Body of pancreas (tissue), 4 donors: ENCODE measurements at regions not wholly inside any gene's neighbourhood (a gene's known extent, or its start where the extent isn't known, plus 50 kb on each side); places are given as distances from the start of the nearest gene placed in this dataset.
A peak's percentile ranks its signal among the peaks of the same experiment; 100 is the strongest.
"Not testable (repeated sequence)": the region's sequence is repeated elsewhere in the genome, so short reads cannot be mapped to it uniquely, and the experiment has no call there.

Source experiments
- ATAC-seq: fragments of 150-250 bp; one replicate; pipeline ENCODE4 v1.9.1; 2016
- DNase-seq, 4 donors: peaks; one replicate each; pipeline ENCODE4 v3.0.0-alpha.2; 2019
- H3K27ac ChIP-seq, 4 donors: fragments of 200-600 bp; sonication (generic); 1 replicate in 3 of 4; 2 replicates in 1 of 4; pipeline versions ENCODE4 v1.5.1 to v1.6.1; 2016 to 2019; ENCODE audit warnings: mild to moderate bottlenecking in 1 of 4, mixed read lengths in 1 of 4, moderate library complexity in 1 of 4
- H3K27me3 ChIP-seq, 2 donors: fragments of 200-600 bp; sonication (generic); one replicate each; pipeline ENCODE4 v1.6.0; 2016; ENCODE audit warnings: mild to moderate bottlenecking in 1 of 2
- H3K36me3 ChIP-seq, 2 donors: fragments of 200-600 bp; sonication (generic); replicated peaks in 1 of 2; 2 replicates each; pipeline ENCODE4 v1.5.1; 2016; ENCODE audit warnings: low read depth in 2 of 2; ENCODE audit not compliant: insufficient read depth in 1 of 2
- H3K4me1 ChIP-seq: fragments of 200-600 bp; sonication (generic); one replicate; pipeline ENCODE4 v1.6.0; 2016
- H3K4me3 ChIP-seq, 2 donors: fragments of 200-600 bp; sonication (generic); 1 replicate in 1 of 2; 2 replicates in 1 of 2; pipeline ENCODE4 v1.5.1; 2016 to 2019
- H3K9me3 ChIP-seq, 3 donors: fragments of 200-600 bp; sonication (generic); 1 replicate in 2 of 3; 2 replicates in 1 of 3; pipeline ENCODE4 v1.5.1; 2016
- POLR2A ChIP-seq, 3 donors: fragments of 450-650 bp; IDR thresholded peaks; one replicate each; pipeline ENCODE4 v1.6.1; 2016; ENCODE audit warnings: antibody characterized with exemption in 3 of 3, mild to moderate bottlenecking in 2 of 3
- WGBS, 2 donors: methylation state at CpG; one replicate each; pipeline ENCODE4 v1.1.5; 2017; 5-methylcytosine and 5-hydroxymethylcytosine counted together
- intact Hi-C: fragments of 100-400 bp; cut with DNase I; formaldehyde crosslinking; loops from one replicate; pipeline ENCODE4 v1.15.1; 2023
- TF ChIP-seq, protein P1 (sequence below), 7 experiments: fragments of 450-650 bp in 4 of 7; fragments of 200-600 bp in 3 of 7; sonication (generic) in 3 of 7; IDR thresholded peaks; one replicate each; pipeline ENCODE4 v1.5.1; 2016 to 2019; ENCODE audit warnings: antibody characterized with exemption in 7 of 7

- DNase-seq: no peak
- intact Hi-C loops: no loop called here
- no peaks in the 10 kb centered on the region for H3K36me3 ChIP-seq
- no peaks in the 10 kb centered on the region for H3K27me3 ChIP-seq
- 50 to 69% methylated on average over 1 of the region's 1 CpG for WGBS, 2 donors
- H3K4me3 ChIP-seq: no peak overlapping the region
- H3K27ac ChIP-seq: no peak overlapping the region
- no peak for ATAC-seq
- no peak for TF ChIP-seq POLR2A (IDR thresholded peaks at IDR 0.05)
- H3K4me1 ChIP-seq: peaks cover 5% of the 10 kb centered on the region
- no peaks in the 10 kb centered on the region for H3K9me3 ChIP-seq
These were observed 76.3 kb upstream of the SGK1 start for GRCh38 chr6:134394208-134394607.

DNA sequence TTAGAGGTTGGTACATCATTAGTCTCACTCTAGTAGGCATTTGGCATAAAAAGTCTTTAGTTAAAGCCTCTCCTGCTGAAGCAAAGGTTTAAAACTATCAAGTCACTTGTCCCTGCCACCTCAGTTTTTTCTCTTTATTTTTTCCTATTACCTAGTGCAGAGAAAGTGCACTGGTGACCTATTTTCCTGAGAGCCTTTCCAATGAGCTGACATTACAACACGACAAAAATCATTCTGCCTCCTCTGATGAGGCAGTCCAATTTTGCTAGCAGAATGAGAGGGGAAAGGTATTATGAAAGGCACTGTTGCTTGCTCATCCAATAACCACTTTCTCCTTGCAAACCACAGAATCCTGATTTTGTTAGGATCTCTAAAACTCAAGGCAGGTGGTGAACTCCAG is 73.3 kb upstream of the SGK1 start:
- Histone ChIP-seq H3K4me1 (peaks cover 5% of the 10 kb centered on the region), H3K27me3 (no peaks in the 10 kb centered on the region), H3K9me3 (no peaks in the 10 kb centered on the region), H3K27ac (no peak overlapping the region), H3K4me3 (no peak overlapping the region), H3K36me3 (no peaks in the 10 kb centered on the region)
- 38 to 53% methylated on average over 1 of the region's 1 CpG for WGBS, 2 donors
- DNase-seq: no peak
- ATAC-seq: no peak
- TF ChIP-seq, protein P1, sequence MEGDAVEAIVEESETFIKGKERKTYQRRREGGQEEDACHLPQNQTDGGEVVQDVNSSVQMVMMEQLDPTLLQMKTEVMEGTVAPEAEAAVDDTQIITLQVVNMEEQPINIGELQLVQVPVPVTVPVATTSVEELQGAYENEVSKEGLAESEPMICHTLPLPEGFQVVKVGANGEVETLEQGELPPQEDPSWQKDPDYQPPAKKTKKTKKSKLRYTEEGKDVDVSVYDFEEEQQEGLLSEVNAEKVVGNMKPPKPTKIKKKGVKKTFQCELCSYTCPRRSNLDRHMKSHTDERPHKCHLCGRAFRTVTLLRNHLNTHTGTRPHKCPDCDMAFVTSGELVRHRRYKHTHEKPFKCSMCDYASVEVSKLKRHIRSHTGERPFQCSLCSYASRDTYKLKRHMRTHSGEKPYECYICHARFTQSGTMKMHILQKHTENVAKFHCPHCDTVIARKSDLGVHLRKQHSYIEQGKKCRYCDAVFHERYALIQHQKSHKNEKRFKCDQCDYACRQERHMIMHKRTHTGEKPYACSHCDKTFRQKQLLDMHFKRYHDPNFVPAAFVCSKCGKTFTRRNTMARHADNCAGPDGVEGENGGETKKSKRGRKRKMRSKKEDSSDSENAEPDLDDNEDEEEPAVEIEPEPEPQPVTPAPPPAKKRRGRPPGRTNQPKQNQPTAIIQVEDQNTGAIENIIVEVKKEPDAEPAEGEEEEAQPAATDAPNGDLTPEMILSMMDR (IDR thresholded peaks at IDR 0.05): no peak
- intact Hi-C loops: no loop called here

DNA sequence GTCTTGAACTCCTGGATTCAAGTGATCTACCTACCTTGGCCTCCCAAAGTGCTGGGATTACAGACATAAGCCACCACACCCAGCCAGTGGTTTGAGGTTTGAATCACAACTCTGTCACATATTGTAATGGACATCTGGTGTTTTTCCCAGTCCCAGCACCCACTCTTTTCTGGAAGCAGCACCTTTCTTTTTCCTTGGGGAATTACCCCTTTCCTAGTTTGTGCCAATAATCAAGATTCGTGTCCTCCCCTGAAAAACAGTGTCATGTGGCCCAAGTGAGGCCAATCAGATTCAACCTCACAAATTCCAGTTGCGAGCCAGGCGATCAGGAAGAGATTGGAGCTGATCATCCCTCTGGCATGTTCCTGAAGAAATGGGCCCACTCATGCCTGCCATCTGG is 71.7 kb upstream of the SGK1 start:
- DNase-seq (peak; percentile 24 to 55 (median 48)), ATAC-seq (peak; percentile 52)
- Histone ChIP-seq H3K4me3 (no peak overlapping the region), H3K27ac (peak overlapping the region in 1 of 4 donors; percentile 39), H3K36me3 (no peaks in the 10 kb centered on the region), H3K4me1 (peaks cover 5% of the 10 kb centered on the region), H3K9me3 (no peaks in the 10 kb centered on the region), H3K27me3 (no peaks in the 10 kb centered on the region)
- intact Hi-C loops: no loop called here
- TF ChIP-seq POLR2A (IDR thresholded peaks at IDR 0.05): no peak
- TF ChIP-seq, protein P1 (IDR thresholded peaks at IDR 0.05): no peak
- 62% methylated on average over 3 of the region's 3 CpGs for WGBS, 2 donors

DNA sequence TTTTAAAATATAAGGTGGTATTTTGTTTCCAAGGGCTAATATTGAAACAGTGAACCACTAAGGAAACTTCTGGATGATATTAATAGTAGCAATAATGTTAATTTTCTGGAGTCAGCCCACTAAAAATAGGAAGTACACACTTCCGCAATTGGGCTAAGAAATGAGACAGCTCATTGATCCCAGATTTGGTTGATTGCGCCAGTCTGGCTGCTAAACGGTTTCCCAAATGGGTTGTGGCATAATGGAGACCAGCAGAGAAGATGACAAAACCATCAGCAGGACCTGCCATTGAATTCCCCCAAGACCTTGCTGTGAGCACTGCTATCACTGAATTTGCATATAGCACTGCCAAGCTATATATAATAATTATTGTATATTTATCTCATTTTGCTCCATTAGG is 71.2 kb upstream of the SGK1 start:
- DNase-seq (no peak), ATAC-seq (no peak)
- intact Hi-C loops: no loop called here
- H3K27ac ChIP-seq: peak overlapping the region in 1 of 4 donors; percentile 39
- 77 to 86% methylated on average over 3 of the region's 3 CpGs for WGBS, 2 donors
- TF ChIP-seq, protein P1 (IDR thresholded peaks at IDR 0.05): no peak
- TF ChIP-seq POLR2A (IDR thresholded peaks at IDR 0.05): no peak
- H3K27me3 ChIP-seq: no peaks in the 10 kb centered on the region
- H3K36me3 ChIP-seq: no peaks in the 10 kb centered on the region
- H3K4me1 ChIP-seq: peaks cover 5% of the 10 kb centered on the region
- H3K9me3 ChIP-seq: no peaks in the 10 kb centered on the region
- H3K4me3 ChIP-seq: no peak overlapping the region

DNA sequence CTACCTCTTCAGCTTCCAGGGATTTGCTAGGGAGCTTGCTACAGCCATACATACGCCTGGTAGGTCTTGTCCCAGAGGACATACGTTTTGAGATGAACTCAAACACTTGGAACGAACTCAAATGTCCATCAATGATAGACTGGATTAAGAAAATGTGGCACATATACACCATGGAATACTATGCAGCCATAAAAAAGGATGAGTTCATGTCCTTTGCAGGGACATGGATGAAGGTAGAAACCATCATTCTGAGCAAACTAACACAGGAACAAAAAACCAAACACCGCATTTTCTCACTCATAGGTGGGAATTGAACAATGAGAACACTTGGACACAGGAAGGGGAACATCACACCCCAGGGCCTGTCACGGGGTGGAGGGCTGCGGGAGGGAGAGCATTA is 68.6 kb upstream of the SGK1 start:
- H3K27me3 ChIP-seq, H3K9me3 ChIP-seq, intact Hi-C loops, H3K4me3 ChIP-seq, H3K4me1 ChIP-seq, H3K27ac ChIP-seq, DNase-seq, H3K36me3 ChIP-seq, ATAC-seq: not testable (repeated sequence)
- 80 to 81% methylated on average over 6 of the region's 6 CpGs for WGBS, 2 donors

DNA sequence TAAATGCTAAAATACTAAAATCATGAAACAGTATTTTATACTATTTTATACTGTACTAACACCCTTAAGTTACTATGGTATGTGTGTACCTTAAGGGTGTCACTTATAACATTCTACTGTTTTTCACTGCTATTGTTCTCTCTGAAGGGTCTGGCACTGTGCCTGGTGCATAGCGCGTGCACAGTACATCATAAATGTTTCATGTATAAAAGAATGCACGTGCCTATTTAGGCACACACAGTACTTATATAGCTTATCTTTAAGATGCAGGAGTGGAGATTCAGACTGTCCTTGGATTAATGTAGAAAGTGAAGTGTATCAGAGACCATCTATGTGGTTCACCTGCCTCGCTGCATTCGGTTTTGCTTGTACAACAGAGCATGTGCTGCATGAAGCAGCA is 64.0 kb upstream of the SGK1 start:
- Histone ChIP-seq H3K27me3 (no peaks in the 10 kb centered on the region), H3K27ac (no peak overlapping the region), H3K4me3 (no peak overlapping the region), H3K9me3 (no peaks in the 10 kb centered on the region), H3K36me3 (no peaks in the 10 kb centered on the region), H3K4me1 (peaks cover 28% of the 10 kb centered on the region)
- DNase-seq (no peak), ATAC-seq (no peak)
- intact Hi-C loops: no loop called here
- WGBS, 2 donors: 82 to 87% methylated on average over 5 of the region's 5 CpGs
- TF ChIP-seq, protein P1 (IDR thresholded peaks at IDR 0.05): no peak
- no peak for TF ChIP-seq POLR2A (IDR thresholded peaks at IDR 0.05)
